SK-N-SH (cell line): ENCODE measurements at regions not wholly inside any gene's neighbourhood (a gene's known extent, or its start where the extent isn't known, plus 50 kb on each side); places are given as distances from the start of the nearest gene placed in this dataset.

Experiments
- CTCF ChIA-PET: fragments of 300-600, 350-600 bp; formaldehyde crosslinking; extraction: SDS; loops from one replicate; lab custom pipeline; 2021; lab: Yijun Ruan, JAX
- POLR2A ChIA-PET: fragments of 350-600 bp; sonication (Branson Sonifier 250); formaldehyde crosslinking; extraction: SDS; loops from one replicate; lab custom pipeline; 2020; ENCODE audit warnings: antibody characterized with exemption, inconsistent platforms; lab: Yijun Ruan, JAX
- DNase-seq: peaks from one replicate; pipeline ENCODE4 v3.0.0; 2012
- H2AFZ ChIP-seq: fragments of 200-600 bp; sonication (generic); 2 replicates; pipeline ENCODE4 v1.8.1; 2016; ENCODE audit warnings: antibody characterized with exemption, mild to moderate bottlenecking, low read depth
- H3F3A ChIP-seq: fragments of 200-600 bp; sonication (generic); replicated peaks from 2 replicates; pipeline ENCODE3; 2016; ENCODE audit warnings: antibody characterized with exemption, mild to moderate bottlenecking; ENCODE audit not compliant: insufficient read depth
- H3K27ac ChIP-seq, 2 experiments: fragments of 200-500 bp in 1 of 2; fragments of 200-600 bp in 1 of 2; sonication (Bioruptor generic) in 1 of 2; sonication (generic), shearing (Covaris generic) in 1 of 2; 2 replicates each; pipeline versions ENCODE4 v1.5.1 to v1.6.1; 2014 to 2016; ENCODE audit warnings: low read depth in 2 of 2, inconsistent platforms in 1 of 2, low read length in 1 of 2, mild to moderate bottlenecking in 1 of 2, mixed read lengths in 1 of 2
- H3K27me3 ChIP-seq: fragments of 200-600 bp; sonication (generic), shearing (Covaris generic); 2 replicates; pipeline ENCODE4 v1.6.1; 2016; ENCODE audit warnings: mixed run types; ENCODE audit not compliant: insufficient read depth
- H3K36me3 ChIP-seq, 2 experiments: fragments of 200-500 bp in 1 of 2; fragments of 200-600 bp in 1 of 2; sonication (Bioruptor generic) in 1 of 2; sonication (generic) in 1 of 2; replicated peaks in 1 of 2; 2 replicates each; pipeline versions ENCODE3 to v1.5.1; 2014 to 2016; ENCODE audit warnings: low read length in 1 of 2, mild to moderate bottlenecking in 1 of 2; ENCODE audit not compliant: insufficient read depth in 2 of 2, control insufficient read depth in 1 of 2
- H3K4me1 ChIP-seq, 2 experiments: fragments of 200-500 bp in 1 of 2; fragments of 200-600 bp in 1 of 2; sonication (Bioruptor generic) in 1 of 2; sonication (generic), shearing (Covaris generic) in 1 of 2; 2 replicates each; pipeline versions ENCODE4 v1.5.1 to v1.6.1; 2014 to 2016; ENCODE audit warnings: low read depth in 1 of 2, low read length in 1 of 2, mixed run types in 1 of 2; ENCODE audit not compliant: insufficient read depth in 2 of 2, control insufficient read depth in 1 of 2
- H3K4me2 ChIP-seq: fragments of 200-600 bp; sonication (generic), shearing (Covaris generic); 2 replicates; pipeline ENCODE4 v1.6.1; 2017; ENCODE audit warnings: mixed run types
- H3K4me3 ChIP-seq, 2 experiments: fragments of 200-500 bp in 1 of 2; fragments of 200-600 bp in 1 of 2; sonication (Bioruptor generic) in 1 of 2; sonication (generic), shearing (Covaris generic) in 1 of 2; 2 replicates each; pipeline versions ENCODE4 v1.5.1 to v1.8.1; 2014 to 2016; ENCODE audit warnings: low read depth in 2 of 2, inconsistent platforms in 1 of 2, low read length in 1 of 2, mild to moderate bottlenecking in 1 of 2, mixed read lengths in 1 of 2, moderate library complexity in 1 of 2
- H3K79me2 ChIP-seq: fragments of 200-600 bp; sonication (generic); 2 replicates; pipeline ENCODE4 v1.8.1; 2017; ENCODE audit warnings: mild to moderate bottlenecking; ENCODE audit not compliant: insufficient read depth
- H3K9ac ChIP-seq: fragments of 200-600 bp; sonication (generic); 2 replicates; pipeline ENCODE4 v1.6.1; 2017; ENCODE audit warnings: mixed run types
- H3K9me2 ChIP-seq: fragments of 200-600 bp; sonication (generic); 2 replicates; pipeline ENCODE4 v1.6.1; 2017; ENCODE audit warnings: mixed run types
- H3K9me3 ChIP-seq: fragments of 200-600 bp; sonication (generic); 2 replicates; pipeline ENCODE4 v1.6.1; 2017; ENCODE audit warnings: mixed run types, mild to moderate bottlenecking, moderate library complexity
- H4K20me1 ChIP-seq: fragments of 200-600 bp; sonication (generic); 2 replicates; pipeline ENCODE4 v1.6.1; 2017; ENCODE audit warnings: mild to moderate bottlenecking, mixed run types; ENCODE audit not compliant: insufficient read depth
- CHD2 ChIP-seq: fragments of 150-350 bp; IDR thresholded peaks from 2 replicates; pipeline ENCODE4 v1.6.1; 2018; ENCODE audit warnings: low read length; ENCODE audit not compliant: partially characterized antibody
- CTCF ChIP-seq: fragments of 200-600 bp; sonication (generic); IDR thresholded peaks from 2 replicates; pipeline ENCODE4 v1.6.1; 2017; ENCODE audit warnings: antibody characterized with exemption, mild to moderate bottlenecking, moderate library complexity
- ELF1 ChIP-seq: IDR thresholded peaks from 2 replicates; pipeline ENCODE4 v1.4.0; 2012
- FOXJ3 ChIP-seq: sonication (generic); formaldehyde crosslinking; IDR thresholded peaks from 2 replicates; pipeline ENCODE4 v1.5.1; 2020; ENCODE audit warnings: mild to moderate bottlenecking, missing genetic modification reagents
- FOXM1 ChIP-seq: IDR thresholded peaks from 2 replicates; pipeline ENCODE4 v1.4.0; 2012; ENCODE audit warnings: low read depth, mild to moderate bottlenecking
- GATA2 ChIP-seq: sonication (generic); formaldehyde crosslinking; IDR thresholded peaks from 2 replicates; pipeline ENCODE4 v1.5.0; 2020; ENCODE audit warnings: mild to moderate bottlenecking, missing genetic modification reagents
- IRF3 ChIP-seq: fragments of 150-350 bp; IDR thresholded peaks from 2 replicates; pipeline ENCODE4 v1.6.1; 2016; ENCODE audit warnings: mild to moderate bottlenecking, low read depth, low read length
- JUND ChIP-seq: IDR thresholded peaks from 2 replicates; pipeline ENCODE4 v1.4.0; 2012
- MAX ChIP-seq: IDR thresholded peaks from 2 replicates; pipeline ENCODE4 v1.4.0; 2012; ENCODE audit warnings: low read depth
- MEF2A ChIP-seq: IDR thresholded peaks from 2 replicates; pipeline ENCODE4 v1.4.0; 2012; ENCODE audit warnings: low read depth, borderline replicate concordance
- MXI1 ChIP-seq: IDR thresholded peaks from 2 replicates; pipeline ENCODE4 v1.6.1; 2012; ENCODE audit warnings: mild to moderate bottlenecking, low read depth, low read length, improper control_type of control experiment
- PBX3 ChIP-seq: IDR thresholded peaks from 2 replicates; pipeline ENCODE4; 2012
- POLR2AphosphoS5 ChIP-seq: IDR thresholded peaks from 2 replicates; pipeline ENCODE4 v1.6.1; 2012; ENCODE audit warnings: low read depth, low read length
- RCOR1 ChIP-seq: fragments of 150-350 bp; IDR thresholded peaks from 2 replicates; pipeline ENCODE4 v1.6.1; 2017; ENCODE audit warnings: antibody characterized with exemption, low read length
- REST ChIP-seq: IDR thresholded peaks from 2 replicates; pipeline ENCODE4 v1.6.1; 2012; ENCODE audit warnings: mild to moderate bottlenecking, low read depth, low read length, moderate library complexity
- RFX5 ChIP-seq: IDR thresholded peaks from 2 replicates; pipeline ENCODE4 v1.6.1; 2012; ENCODE audit warnings: mild to moderate bottlenecking, improper control_type of control experiment, low read length
- SIN3A ChIP-seq: IDR thresholded peaks from 2 replicates; pipeline ENCODE4 v1.6.1; 2012; ENCODE audit warnings: low read depth, mild to moderate bottlenecking, low read length, moderate library complexity, borderline replicate concordance
- SMC3 ChIP-seq: IDR thresholded peaks from 2 replicates; pipeline ENCODE4 v1.6.1; 2012; ENCODE audit warnings: low read depth, low read length, improper control_type of control experiment
- TEAD4 ChIP-seq: IDR thresholded peaks from 2 replicates; pipeline ENCODE4 v1.4.0; 2012; ENCODE audit warnings: mild to moderate bottlenecking, borderline replicate concordance; ENCODE audit not compliant: insufficient read depth
- YY1 ChIP-seq: IDR thresholded peaks from 2 replicates; pipeline ENCODE4 v1.4.0; 2012; ENCODE audit warnings: low read depth, mild to moderate bottlenecking
- WGBS: methylation state at CpG from one replicate; pipeline ENCODE4 v1.1.6; 2017; ENCODE audit warnings: low lambda C conversion rate; 5-methylcytosine and 5-hydroxymethylcytosine counted together

- no peak overlapping the region for H3K4me2 ChIP-seq
- POLR2A ChIA-PET = no interaction called here
- no peaks in the 10 kb centered on the region for H3K79me2 ChIP-seq
- no peak overlapping the region for H3K4me3 ChIP-seq
- WGBS = 8% methylated on average over 4 of the region's 4 CpGs
- no peak overlapping the region for H3K27ac ChIP-seq
- H3K4me1 ChIP-seq = no peaks in the 10 kb centered on the region
- no peaks in the 10 kb centered on the region for H3K9me3 ChIP-seq
- H4K20me1 ChIP-seq = no peaks in the 10 kb centered on the region
- H3K9me2 ChIP-seq = no peaks in the 10 kb centered on the region
- H3K27me3 ChIP-seq = no peaks in the 10 kb centered on the region
- DNase-seq = no peak
- H3K9ac ChIP-seq = no peak overlapping the region
- no peaks in the 10 kb centered on the region for H3K36me3 ChIP-seq
- H3F3A ChIP-seq = no peaks in the 10 kb centered on the region
- H2AFZ ChIP-seq = no peak overlapping the region
- TF ChIP-seq TEAD4 = no peak
- TF ChIP-seq PBX3 = no peak
- TF ChIP-seq RCOR1 = no peak
- no peak for TF ChIP-seq SIN3A
- TF ChIP-seq RFX5 = no peak
- no peak for TF ChIP-seq MAX
- no peak for TF ChIP-seq FOXJ3 (CRISPR knock-in tag)
- TF ChIP-seq SMC3 = no peak
- no peak for TF ChIP-seq IRF3
- TF ChIP-seq GATA2 (CRISPR knock-in tag) = no peak
- TF ChIP-seq MEF2A = no peak
- CTCF ChIA-PET = no interaction called here
Measured at GRCh38 chr13:84200971-84201370, 318.7 kb upstream of the SLITRK1 start.

GRCh38 chr13:84192125-84192524, 309.9 kb upstream of the SLITRK1 start:
- Histone ChIP-seq H3F3A (no peaks in the 10 kb centered on the region), H3K27ac (no peak overlapping the region), H3K9ac (no peak overlapping the region), H3K9me2 (no peaks in the 10 kb centered on the region), H3K79me2 (no peaks in the 10 kb centered on the region), H4K20me1 (no peaks in the 10 kb centered on the region), H3K9me3 (no peaks in the 10 kb centered on the region), H3K4me1 (peaks cover 0 to 7% of the 10 kb centered on the region in 2 experiments; a peak in 1 of 4 replicates), H3K36me3 (no peaks in the 10 kb centered on the region), H2AFZ (peak overlapping the region; percentile 48; the same call in 1 of the 2 replicates), H3K4me3 (no peak overlapping the region), H3K27me3 (no peaks in the 10 kb centered on the region), H3K4me2 (no peak overlapping the region)
- 35% methylated on average over 3 of the region's 3 CpGs for WGBS
- POLR2A ChIA-PET = no interaction called here
- CTCF ChIA-PET = no interaction called here
- no peak for DNase-seq
- no peak for TF ChIP-seq ELF1
- TF ChIP-seq CTCF = no peak
- TF ChIP-seq YY1 = no peak
- no peak for TF ChIP-seq MEF2A
- TF ChIP-seq SIN3A = no peak
- no peak for TF ChIP-seq MXI1
- no peak for TF ChIP-seq JUND
- no peak for TF ChIP-seq FOXJ3 (CRISPR knock-in tag)
- TF ChIP-seq PBX3 = no peak
- TF ChIP-seq REST = no peak
- no peak for TF ChIP-seq CHD2
- no peak for TF ChIP-seq RFX5
- no peak for TF ChIP-seq FOXM1
- TF ChIP-seq POLR2AphosphoS5 = no peak
